ENCODE measurements at regions not wholly inside any gene's neighbourhood (a gene's known extent, or its start where the extent isn't known, plus 50 kb on each side); places are given as distances from the start of the nearest gene placed in this dataset.
"Not testable (repeated sequence)": the region's sequence is repeated elsewhere in the genome, so short reads cannot be mapped to it uniquely, and the experiment has no call there.

DNA sequence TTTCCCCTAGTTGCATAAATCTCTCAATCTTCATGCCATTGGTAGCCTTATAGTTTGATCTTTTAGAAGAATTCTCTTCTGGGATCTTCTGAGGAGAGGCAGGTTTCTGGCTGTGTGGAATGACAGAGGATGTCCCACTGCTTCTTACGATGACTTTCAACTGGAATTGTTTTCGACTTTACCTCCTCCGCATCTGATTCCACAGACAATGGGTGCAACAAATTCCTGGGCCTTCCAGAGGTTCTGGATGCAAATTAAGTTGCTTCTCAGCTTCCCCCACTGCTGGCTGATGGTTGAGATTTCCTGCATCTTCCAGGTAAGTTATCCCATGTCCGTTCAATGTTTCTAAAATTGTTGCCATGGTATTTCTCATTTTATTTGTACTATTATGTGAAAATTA lies 142.3 kb upstream of the TSC22D1 start:
- no peaks in the 10 kb centered on the region for H3K36me3 Mint-ChIP-seq (ENCODE audit: low read depth)
- H3K9me3 Mint-ChIP-seq, result no peaks in the 10 kb centered on the region
- no peaks in the 10 kb centered on the region for H3K4me1 Mint-ChIP-seq
- no peak overlapping the region for H3K4me3 Mint-ChIP-seq
- peaks cover 3% of the 10 kb centered on the region for H3K27me3 Mint-ChIP-seq
- ATAC-seq (replicated peaks), result no peak
- H3K27ac Mint-ChIP-seq, result no peak overlapping the region

DNA sequence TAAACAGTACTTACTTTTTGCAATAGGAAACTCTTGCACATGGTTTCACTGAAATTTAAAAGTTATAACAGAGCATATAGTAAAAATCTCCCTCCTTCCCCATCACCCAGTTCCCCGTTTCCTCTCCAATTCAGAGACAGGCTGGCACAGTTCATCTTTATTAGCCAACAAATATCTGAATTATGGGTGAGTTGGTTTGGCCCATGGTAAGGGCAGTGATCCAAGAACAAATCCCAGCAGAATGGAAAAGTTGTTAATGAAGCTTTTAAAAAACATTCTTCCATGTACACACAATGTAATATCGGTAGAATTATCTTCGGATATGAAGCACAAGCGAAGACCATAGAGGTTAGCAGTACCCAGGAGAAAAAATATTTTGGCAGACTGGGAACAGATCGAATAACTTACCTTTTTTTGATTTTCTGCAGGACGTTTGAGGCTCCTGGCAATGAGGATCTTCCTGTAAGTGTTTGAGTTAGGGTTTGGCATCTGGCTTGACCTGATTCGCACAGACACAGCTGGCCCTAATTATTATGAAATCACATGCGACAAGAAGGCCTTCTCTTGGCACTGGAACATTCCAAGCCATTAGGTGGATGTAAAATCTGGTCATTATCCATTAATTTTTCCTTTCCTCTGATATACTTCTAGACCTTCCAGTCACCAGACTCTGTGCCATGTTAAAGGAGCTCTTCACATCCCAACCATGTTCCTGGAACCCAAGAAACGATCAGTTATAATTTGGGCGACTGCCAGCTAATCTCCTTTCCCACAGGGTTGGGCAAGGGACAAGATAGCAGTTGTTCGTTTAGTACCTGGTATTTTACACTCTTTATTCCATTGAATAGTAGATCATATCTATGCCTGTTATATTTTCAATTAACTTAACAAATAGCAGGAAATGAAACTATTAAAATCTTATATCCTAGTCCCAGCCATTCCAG lies 139.4 kb upstream of the TSC22D1 start:
- Mint-ChIP-seq H3K36me3 (ENCODE audit: low read depth) (no peaks in the 10 kb centered on the region), H3K9me3 (no peaks in the 10 kb centered on the region), H3K27me3 (peaks cover 3% of the 10 kb centered on the region), H3K27ac (no peak overlapping the region), H3K4me1 (peaks cover 3% of the 10 kb centered on the region), H3K4me3 (no peak overlapping the region)
- no peak for ATAC-seq (replicated peaks)

DNA sequence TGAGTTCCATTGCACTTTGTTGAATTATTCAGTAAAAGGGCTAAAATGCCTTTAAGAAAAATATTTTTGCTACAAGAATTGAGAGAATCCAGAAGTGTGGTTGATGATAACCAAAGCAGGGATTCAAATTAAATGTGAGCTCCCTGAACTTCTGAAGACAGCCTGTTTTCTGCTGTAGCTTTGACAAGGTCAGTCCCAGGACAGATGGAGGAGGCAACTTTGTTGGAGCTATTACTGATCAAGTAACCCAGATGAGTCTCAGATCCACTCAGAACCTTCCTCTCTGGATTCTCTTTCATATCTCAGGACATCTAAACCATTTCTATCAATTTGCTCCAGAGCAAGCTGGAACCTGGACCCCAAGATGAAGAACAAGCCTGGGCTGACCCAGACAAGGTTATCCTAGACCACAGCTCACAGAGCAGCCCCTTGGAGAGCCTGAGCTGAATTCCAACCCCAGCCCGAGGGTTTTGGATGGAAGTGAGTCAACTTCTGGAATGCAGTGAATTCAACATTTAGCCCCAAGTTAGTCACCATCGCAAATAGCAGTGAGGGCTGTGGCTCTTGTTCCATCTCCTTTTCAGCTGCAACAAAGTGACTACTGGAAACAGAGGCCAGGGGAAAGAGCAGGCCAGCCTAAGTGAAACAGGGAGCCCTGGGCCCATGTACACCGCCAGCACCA lies 137.8 kb upstream of the TSC22D1 start:
- Mint-ChIP-seq H3K27ac (no peak overlapping the region), H3K4me1 (peaks cover 6% of the 10 kb centered on the region), H3K9me3 (no peaks in the 10 kb centered on the region), H3K27me3 (peaks cover 8% of the 10 kb centered on the region), H3K4me3 (no peak overlapping the region), H3K36me3 (ENCODE audit: low read depth) (no peaks in the 10 kb centered on the region)
- ATAC-seq (replicated peaks), result no peak

DNA sequence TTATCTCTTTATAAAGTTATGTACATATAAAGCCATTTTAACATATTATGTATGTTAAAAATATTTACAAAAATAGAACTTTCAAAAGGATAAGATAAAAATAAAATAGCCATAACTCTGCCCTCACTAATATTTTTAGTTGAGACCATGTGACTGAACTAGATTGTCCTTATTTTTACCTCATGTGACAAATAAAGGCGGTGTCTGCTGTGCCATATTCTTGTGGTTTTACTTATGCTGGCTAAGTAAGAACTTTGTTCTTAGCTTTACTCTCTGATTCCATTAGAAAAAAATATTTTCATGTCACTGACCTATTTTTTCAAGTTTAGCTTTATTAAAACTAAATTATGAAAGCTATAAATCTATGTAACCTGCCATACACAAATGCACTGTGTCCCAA lies 135.6 kb upstream of the TSC22D1 start:
- Mint-ChIP-seq H3K27ac (no peak overlapping the region), H3K9me3 (no peaks in the 10 kb centered on the region), H3K27me3 (peaks cover 15% of the 10 kb centered on the region), H3K4me3 (no peak overlapping the region), H3K4me1 (peaks cover 6% of the 10 kb centered on the region), H3K36me3 (ENCODE audit: low read depth) (no peaks in the 10 kb centered on the region)
- ATAC-seq (replicated peaks), result no peak

DNA sequence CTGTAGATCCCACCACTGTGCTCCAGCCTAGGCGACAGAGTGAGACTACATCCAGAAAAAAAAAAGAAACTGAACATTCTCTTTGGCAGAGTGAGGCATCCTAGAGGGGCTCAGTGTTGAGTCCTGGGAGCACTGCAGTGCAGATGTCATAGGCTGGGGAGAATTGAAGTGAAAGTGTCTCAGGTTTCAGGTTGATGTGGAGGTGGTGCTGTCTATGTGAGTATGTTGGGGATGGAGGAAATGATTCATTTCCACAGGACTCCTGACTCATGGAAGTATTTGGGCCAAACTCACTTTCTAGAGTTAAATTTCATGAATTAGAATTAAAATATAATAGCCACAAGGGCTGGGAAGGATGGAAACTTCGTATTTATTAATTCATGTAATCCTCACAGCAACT lies 134.4 kb upstream of the TSC22D1 start:
- H3K9me3 Mint-ChIP-seq, result no peaks in the 10 kb centered on the region
- H3K36me3 Mint-ChIP-seq (ENCODE audit: low read depth), result no peaks in the 10 kb centered on the region
- H3K27ac Mint-ChIP-seq, result peak overlapping the region; percentile 10
- H3K4me3 Mint-ChIP-seq, result no peak overlapping the region
- H3K4me1 Mint-ChIP-seq, result peaks cover 6% of the 10 kb centered on the region
- peak; percentile 99 for ATAC-seq (replicated peaks)
- H3K27me3 Mint-ChIP-seq, result peaks cover 15% of the 10 kb centered on the region

DNA sequence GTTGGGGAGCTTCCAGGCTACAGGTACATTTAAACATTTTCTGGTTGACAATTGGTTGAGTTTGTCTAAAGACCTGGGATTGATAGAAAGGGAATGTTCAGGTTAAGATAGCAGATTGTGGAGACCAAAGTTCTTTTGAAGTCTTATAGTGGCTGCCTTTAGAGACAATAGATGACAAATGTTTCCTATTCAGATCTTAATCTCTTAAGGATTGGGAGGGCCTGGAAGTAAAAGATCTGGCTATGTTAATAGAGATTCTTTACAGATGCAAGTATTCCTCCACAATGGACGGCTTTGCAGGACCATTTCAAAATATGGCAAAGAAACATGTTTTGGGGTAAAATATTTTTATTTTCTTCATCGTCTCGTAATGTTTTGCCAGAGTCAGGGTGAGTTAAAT lies 128.7 kb upstream of the TSC22D1 start:
- not testable (repeated sequence) for H3K4me1 Mint-ChIP-seq; H3K27ac Mint-ChIP-seq; H3K9me3 Mint-ChIP-seq; H3K36me3 Mint-ChIP-seq (ENCODE audit: low read depth); H3K4me3 Mint-ChIP-seq; ATAC-seq (replicated peaks)
- H3K27me3 Mint-ChIP-seq, result peaks cover 19% of the 10 kb centered on the region

DNA sequence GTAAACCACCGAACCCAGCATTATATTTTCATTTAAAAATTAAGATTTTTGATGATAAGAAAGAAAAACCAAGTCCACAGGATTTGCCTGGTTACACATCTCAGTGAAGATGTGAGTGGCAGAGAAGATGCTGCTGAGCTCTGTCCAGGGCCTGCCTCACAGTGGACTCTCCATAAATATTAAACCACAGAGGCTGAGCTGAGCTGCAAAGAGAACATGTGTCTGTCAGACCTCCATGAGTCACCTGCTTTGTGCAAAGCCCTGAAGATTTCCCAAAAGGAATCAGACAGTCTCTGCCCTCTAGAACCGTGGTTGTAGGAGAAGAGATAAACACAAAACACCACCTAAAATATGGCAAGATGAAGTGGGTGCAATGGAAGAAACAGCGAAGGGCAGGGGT lies 127.2 kb upstream of the TSC22D1 start:
- H3K27ac Mint-ChIP-seq, result no peak overlapping the region

DNA sequence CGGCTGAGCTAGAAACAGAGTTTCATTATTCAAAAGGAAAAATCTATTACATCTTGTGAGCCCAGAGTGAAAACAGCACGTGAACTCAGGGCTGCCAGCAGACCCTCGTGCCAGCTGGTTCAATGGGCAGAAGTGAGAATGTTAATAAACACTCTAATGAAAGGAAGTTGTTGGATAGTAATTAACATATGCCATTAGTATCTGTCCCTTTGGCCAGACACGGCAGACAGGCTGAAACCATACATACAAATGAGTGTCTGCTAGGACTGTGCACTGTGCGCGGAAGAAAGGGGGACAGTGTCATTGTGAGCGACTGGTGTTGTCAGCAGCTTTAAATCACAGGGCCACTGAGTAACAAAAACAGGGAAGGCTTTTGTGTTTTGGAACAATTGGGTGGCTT lies 121.9 kb upstream of the TSC22D1 start:
- Mint-ChIP-seq H3K36me3 (ENCODE audit: low read depth) (no peaks in the 10 kb centered on the region), H3K9me3 (no peaks in the 10 kb centered on the region), H3K4me1 (no peaks in the 10 kb centered on the region), H3K27me3 (no peaks in the 10 kb centered on the region), H3K4me3 (no peak overlapping the region), H3K27ac (no peak overlapping the region)
- ATAC-seq (replicated peaks), result no peak

More for the DNA sequence above, 127.2 kb upstream of the TSC22D1 start:
- peaks cover 12% of the 10 kb centered on the region for H3K27me3 Mint-ChIP-seq
- ATAC-seq (replicated peaks), result no peak
- H3K4me3 Mint-ChIP-seq, result no peak overlapping the region
- H3K36me3 Mint-ChIP-seq (ENCODE audit: low read depth), result no peaks in the 10 kb centered on the region
- H3K9me3 Mint-ChIP-seq, result no peaks in the 10 kb centered on the region
- no peaks in the 10 kb centered on the region for H3K4me1 Mint-ChIP-seq

DNA sequence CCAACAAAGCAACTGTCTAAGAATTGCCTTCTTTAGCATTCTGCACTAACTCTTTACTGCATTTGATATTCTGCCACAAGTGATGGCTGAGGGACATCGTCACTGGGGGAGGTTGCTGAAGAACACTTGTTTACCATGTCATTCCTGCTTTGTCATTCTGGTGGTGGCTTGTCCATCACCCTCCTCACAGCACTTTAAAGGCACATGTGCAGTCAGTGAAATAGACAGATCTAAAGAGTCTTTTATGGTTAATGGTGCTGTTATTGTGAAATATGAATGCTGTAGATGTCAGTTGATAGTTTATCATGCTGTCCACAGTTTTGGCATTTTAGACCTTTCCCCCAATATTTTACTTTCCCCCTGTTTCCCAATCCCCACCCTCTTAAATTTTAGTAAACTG lies 120.9 kb upstream of the TSC22D1 start:
- H3K27ac Mint-ChIP-seq, result no peak overlapping the region

DNA sequence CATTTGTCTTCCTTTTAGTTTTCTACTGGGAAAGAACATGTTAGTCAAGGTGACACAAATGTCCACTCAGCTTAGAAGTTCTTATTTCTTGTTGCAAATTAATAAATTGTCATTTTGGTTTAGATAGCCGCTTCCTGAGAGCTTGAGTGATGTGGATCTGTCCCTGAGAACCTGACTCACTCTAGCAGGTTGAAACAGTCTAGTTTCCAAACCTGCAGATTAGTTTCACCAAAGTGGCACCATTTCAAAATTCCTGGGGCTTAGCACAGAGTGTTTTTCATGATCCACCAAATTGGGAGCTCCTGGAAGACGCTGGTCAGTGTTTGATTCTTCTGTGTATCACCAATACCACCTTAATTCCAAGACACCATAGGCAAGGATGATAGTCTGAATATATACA lies 119.4 kb upstream of the TSC22D1 start:
- no peaks in the 10 kb centered on the region for H3K27me3 Mint-ChIP-seq
- H3K4me3 Mint-ChIP-seq, result no peak overlapping the region
- H3K36me3 Mint-ChIP-seq (ENCODE audit: low read depth), result no peaks in the 10 kb centered on the region
- no peak overlapping the region for H3K27ac Mint-ChIP-seq
- ATAC-seq (replicated peaks), result no peak
- no peaks in the 10 kb centered on the region for H3K9me3 Mint-ChIP-seq
- no peaks in the 10 kb centered on the region for H3K4me1 Mint-ChIP-seq

More for the DNA sequence above, 120.9 kb upstream of the TSC22D1 start:
- no peak for ATAC-seq (replicated peaks)
- Mint-ChIP-seq H3K9me3 (no peaks in the 10 kb centered on the region), H3K27me3 (no peaks in the 10 kb centered on the region), H3K4me1 (no peaks in the 10 kb centered on the region), H3K36me3 (ENCODE audit: low read depth) (no peaks in the 10 kb centered on the region), H3K4me3 (no peak overlapping the region)

DNA sequence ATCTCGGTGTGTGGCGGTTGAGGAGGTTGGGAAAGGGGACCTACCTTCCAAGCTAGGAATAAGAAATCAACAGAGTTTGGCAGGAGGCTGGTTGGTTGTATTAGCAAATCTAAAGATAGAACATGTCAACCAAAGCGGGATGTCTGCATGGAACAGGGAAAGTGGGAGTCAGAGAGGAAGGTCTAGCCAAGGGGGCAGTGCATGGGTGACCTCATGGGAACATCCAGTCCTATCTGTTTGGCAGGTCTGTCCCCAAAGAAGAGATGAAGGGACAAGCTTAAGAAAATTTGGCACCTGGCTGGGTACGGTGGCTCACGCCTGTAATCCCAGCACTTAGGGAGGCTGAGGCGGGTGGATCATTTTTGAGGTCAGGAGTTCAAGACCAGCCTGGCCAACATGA lies 118.7 kb upstream of the TSC22D1 start:
- H3K27ac Mint-ChIP-seq, result no peak overlapping the region
- H3K4me3 Mint-ChIP-seq, result no peak overlapping the region
- peaks cover 5% of the 10 kb centered on the region for H3K27me3 Mint-ChIP-seq
- no peaks in the 10 kb centered on the region for H3K9me3 Mint-ChIP-seq
- no peak for ATAC-seq (replicated peaks)
- H3K4me1 Mint-ChIP-seq, result no peaks in the 10 kb centered on the region
- H3K36me3 Mint-ChIP-seq (ENCODE audit: low read depth), result no peaks in the 10 kb centered on the region

DNA sequence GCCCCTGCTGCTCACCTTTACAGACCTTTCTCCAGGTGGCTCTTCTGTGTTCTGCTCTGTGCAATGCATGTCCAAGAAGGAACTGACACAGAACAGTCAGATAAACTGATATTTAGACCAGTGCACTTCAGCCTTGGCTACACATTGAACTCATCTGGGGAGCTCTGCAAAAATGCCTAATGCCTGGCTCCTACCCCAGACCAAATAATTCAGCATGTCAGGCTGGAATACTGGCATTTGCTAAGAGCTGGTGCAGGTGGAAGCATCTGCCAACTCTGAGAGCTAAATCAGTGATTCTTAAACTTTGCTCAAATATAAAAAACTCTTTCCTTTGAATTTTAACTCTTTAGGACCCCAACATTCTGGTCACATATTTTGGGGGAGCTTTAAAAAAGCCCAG lies 118.2 kb upstream of the TSC22D1 start:
- H3K4me1 Mint-ChIP-seq, result no peaks in the 10 kb centered on the region
- no peak overlapping the region for H3K27ac Mint-ChIP-seq
- no peaks in the 10 kb centered on the region for H3K9me3 Mint-ChIP-seq
- no peaks in the 10 kb centered on the region for H3K36me3 Mint-ChIP-seq (ENCODE audit: low read depth)
- no peak for ATAC-seq (replicated peaks)
- H3K27me3 Mint-ChIP-seq, result peaks cover 8% of the 10 kb centered on the region
- H3K4me3 Mint-ChIP-seq, result no peak overlapping the region

DNA sequence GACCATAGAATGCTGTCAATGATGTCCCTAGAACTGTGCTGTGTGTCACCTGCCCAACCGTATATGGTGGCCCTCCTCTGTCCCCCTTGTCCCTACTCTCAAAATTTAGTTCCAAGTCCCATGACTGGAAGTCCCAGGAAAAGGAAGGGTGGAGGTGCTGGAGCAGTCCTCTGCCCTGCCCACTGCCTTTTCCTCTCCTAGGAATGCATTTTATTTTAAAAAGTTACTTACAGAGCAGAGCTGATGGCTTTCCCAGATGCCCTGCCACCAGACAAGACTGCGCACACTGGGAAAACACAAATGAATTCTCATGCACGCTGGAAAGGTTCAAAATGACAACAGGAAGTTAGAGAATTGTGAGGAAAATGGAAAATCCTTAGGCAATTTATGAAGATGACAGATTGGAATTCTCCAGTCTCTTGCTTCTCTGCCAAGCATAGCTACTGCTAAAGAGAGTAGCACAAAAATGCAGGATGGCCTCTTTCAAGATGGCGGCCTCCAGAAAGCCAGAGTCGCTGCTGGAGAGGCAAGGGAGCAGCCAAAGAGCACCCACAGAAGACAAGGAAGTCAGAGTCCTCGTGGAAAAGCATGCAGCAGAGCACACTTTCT lies 117.1 kb upstream of the TSC22D1 start:
- Mint-ChIP-seq H3K36me3 (ENCODE audit: low read depth) (no peaks in the 10 kb centered on the region), H3K27me3 (peaks cover 14% of the 10 kb centered on the region), H3K4me1 (no peaks in the 10 kb centered on the region), H3K4me3 (no peak overlapping the region), H3K9me3 (no peaks in the 10 kb centered on the region), H3K27ac (no peak overlapping the region)
- no peak for ATAC-seq (replicated peaks)

DNA sequence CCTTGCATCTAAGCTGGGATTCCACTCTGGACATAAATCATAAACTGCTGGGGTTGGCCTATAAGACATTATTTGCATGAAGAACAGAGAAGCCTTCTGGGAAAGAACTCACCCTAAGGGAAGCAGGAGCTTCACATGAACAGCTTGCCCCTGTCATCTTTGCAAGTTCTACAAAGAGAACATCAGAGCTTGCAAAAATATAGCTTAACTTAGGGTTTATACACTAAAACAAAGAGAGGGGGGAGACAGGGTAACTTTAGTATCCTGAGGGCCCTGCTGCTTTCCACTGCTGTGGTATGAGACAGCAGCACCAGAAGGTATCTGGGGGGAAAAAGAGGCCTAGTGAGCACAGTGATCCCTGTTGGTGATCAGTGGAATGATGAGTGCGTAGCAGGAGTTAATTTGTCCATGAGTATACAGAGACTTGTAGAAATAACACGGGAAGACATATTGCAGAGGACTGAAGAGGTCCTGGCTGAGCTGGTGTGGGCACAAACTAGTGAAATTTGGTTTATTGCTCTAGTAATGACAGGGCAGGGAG lies 116.1 kb upstream of the TSC22D1 start:
- Mint-ChIP-seq H3K27ac (no peak overlapping the region), H3K4me1 (no peaks in the 10 kb centered on the region), H3K36me3 (ENCODE audit: low read depth) (no peaks in the 10 kb centered on the region), H3K27me3 (peaks cover 16% of the 10 kb centered on the region), H3K4me3 (no peak overlapping the region), H3K9me3 (no peaks in the 10 kb centered on the region)
- no peak for ATAC-seq (replicated peaks)

Measured in activated T-helper 17 cell treated with anti-CD3 and anti-CD28 coated beads, Interleukin-2, amount 50 U/mL, for 72 hours (primary cell).